DMS53 (cell line): ENCODE measurements at regions not wholly inside any gene's neighbourhood (a gene's known extent, or its start where the extent isn't known, plus 50 kb on each side); places are given as distances from the start of the nearest gene placed in this dataset.

ENCODE experiments used
- DNase-seq: peaks from one replicate; lab custom pipeline; 2025; lab: John Stamatoyannopoulos, UW

DNA sequence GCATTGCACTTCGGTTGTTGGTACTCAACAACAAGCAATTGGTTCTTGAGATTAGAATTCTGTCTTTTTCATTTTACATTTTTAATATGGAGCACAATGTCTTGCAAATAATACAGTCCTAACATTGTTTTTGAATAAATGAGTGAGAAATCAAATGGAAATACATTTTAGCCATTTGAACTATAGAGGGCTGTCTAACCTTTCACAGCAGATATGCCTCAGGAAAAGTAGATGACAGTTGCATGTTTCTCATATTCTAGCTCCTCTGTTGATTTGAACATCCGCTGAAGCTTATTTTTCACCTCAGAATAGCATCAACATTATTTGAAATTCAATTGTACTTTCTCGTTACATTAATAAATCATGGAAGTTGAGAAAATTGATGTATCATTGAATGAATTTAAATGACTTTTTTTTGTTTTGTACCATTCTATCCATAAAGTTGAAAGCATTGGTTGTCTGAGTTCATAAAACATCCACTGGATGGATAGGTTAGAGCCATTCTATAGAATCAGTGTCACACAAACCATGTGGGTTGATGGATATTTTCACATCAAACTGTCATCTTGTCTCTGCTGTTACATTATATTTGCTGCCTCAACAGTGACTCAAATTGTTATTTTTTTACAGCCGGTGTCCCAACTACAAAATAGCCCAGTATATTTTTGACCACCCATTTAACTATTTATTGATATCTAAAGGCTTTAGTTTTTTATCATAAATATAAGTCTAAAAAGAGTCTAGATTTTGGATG, 928.3 kb downstream of the NSUN3 start:
- DNase-seq: no peak

DNA sequence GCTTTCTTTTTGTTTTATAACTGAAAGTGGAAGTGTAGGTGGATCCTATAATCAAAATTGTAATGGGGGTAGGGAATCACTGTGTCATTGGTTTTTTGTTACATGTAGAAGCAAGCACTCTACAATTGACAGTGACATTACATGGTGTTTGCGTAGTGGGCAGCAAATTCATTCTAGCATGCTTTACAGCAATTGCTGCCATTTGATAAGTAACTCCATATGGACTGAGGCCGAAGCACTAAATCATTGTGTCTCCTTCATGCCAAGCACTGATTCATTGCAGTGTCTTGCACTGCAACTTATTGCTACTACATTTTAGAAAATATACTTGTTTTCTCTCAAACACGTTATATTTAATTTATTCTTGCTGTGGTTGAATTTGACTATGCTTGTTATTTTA, 933.9 kb downstream of the NSUN3 start:
- DNase-seq: no peak

DNA sequence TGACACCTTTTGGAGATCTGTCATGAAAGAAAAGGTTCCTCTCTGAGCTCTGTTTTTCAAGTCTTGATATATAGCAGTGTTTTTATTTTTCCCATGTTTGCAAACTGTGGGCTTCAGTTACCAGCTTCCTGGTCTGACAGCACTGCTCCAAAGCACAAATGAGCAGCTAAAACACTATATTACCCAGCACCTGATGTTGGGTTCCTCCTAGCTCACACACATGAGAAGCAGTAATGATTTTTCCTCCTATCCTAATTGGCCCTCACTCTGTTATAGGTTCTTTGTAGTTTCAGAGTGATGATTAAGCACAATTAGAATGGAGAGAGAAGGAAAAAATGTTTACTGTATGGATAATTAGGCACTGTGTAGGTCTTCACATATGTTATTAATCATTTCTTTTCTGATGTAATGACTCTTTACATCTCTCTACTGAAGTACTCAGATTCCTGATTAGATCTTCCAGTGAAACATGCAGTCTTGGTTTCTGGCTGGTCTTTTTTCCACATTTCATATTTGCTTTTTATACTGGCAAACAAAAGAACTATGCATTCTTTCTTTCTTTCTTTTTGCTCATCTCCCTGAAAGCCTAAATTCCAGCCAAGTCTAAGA, 939.7 kb downstream of the NSUN3 start:
- DNase-seq: peak; percentile 17

DNA sequence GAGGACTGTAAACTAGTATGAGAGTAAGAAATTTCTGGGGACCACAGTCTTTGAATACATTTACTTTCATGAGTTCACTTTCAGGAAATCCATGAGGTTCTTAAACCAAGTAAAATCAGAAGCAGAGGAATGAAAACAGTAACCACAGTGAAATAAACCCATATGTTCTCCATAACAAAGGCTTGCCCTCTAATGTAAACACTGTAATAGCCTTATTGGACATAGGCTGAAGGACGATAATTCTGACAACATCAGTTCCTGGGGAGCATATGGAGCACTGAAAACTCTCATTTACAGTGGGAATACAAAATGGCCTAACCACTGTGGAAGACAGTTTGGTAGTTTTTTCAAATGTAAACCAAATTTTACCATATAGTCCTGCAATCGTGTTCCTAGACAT, 965.8 kb downstream of the NSUN3 start:
- DNase-seq: peak; percentile 10

DNA sequence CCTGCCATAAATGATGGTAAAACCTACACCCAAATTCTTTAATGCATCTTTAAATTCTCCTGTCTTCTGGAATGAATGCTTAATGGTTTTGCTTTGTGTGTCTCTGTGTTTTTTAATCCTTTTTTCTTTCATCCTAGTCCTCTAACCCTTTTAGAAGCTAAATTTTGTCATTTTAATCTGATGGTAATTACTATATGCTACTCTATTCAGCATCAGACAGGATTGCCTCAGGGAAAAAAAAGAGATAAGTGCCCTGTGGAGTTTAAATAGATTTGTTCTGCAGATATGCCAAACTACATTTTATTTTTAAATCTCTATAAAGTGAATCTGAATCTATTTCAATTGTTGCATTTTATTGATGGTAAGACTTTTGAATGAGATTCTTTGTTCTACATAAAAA, 966.8 kb downstream of the NSUN3 start:
- DNase-seq: no peak

DNA sequence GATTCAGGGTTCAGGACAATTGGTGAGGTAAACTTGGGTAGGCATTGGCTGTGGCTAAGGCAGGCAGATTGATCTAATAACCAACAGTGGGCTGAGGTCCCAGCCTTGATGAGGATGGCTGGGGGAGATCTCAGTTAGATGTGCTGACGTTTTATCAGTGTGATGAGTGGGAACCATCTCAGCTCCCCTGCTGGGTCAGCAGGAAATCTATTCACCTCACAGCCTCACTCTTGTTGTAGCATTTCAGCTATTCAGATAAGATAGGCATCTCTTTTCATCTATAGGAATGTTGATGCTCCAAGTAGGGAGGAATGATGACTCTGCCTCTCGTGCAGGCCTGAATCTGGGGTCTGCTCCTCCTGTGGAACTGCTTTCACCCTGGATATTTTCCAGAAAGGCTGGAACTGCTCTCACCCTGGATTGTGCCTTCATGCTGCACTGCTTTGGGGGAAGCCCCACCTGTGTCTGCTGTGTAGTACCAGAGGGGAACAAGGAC, 973.7 kb downstream of the NSUN3 start:
- no peak for DNase-seq

DNA sequence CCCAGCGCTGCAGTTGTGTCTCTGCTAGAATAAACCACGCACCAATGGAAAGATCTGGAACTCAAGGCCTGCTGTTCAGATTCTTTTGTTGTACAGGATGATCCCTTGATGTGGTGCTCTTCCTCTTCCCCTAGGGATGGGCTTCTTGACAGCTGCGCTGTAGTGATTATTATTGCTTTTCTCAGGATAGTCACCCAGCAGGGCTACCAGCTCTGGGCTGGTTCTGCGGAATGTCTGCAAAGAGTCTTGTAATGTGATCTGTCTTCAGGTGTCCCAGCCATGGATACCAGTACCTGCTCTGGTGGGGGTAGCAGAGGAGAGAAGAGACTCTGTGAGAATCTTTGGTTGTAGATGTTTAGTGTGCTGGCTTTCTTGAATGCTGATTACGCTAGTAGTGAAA, 974.2 kb downstream of the NSUN3 start:
- DNase-seq: no peak

DNA sequence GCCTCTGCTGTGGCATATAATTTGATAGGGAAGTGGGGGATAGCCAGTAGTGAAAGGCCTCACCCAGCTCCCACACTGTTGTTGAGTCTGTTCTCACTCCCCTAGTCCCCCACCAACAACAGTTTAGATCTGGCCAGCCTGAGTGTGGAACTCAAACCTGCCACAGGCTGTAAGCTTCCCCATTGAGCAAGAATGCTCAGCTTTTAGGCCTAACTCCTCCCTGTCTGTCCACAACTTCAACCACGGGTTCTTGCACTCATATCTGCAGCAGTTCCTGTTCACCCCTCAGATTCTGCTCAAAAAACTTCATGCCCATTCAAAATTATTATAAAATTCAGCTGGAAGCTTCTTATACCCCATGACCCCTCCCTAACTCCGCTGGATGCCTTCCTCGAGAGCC, 975.1 kb downstream of the NSUN3 start:
- no peak for DNase-seq

DNA sequence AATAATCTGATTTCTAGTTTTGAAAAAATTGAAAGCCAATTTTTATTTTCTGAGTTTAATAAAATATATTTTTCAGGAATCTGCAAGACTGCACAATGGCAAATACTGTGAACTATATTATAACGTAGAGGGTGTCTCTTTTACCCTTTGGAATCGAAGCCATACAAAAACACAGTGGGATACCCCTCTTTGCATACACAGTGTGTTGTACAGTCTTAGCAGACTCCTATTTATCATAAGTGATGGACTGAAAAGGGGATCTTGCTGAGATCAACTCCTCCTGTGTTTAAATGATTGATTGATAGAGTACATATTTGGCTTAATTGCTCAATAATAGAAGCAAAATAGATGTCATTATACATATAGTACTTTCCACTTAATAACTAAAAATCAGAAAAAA, 981.2 kb downstream of the NSUN3 start:
- DNase-seq: no peak

DNA sequence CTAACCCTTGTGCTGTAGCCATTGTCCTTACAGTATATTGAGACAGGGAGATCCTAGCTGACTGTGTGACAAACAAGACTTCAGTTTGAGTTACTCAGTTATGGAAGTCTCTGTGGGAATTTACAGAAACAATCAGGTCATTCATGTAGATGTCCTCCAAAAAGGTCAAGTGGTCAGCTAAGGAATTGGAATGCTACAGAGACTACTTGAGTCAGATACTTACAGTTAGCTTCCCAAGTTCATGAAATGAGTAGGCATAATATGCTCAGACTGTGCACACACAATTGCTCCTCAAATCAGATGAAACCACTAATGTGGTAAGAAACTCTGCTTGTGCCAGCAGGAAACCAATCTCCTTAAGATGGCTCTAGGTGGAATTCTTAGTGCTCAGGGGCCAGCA, 985.7 kb downstream of the NSUN3 start:
- DNase-seq: no peak

DNA sequence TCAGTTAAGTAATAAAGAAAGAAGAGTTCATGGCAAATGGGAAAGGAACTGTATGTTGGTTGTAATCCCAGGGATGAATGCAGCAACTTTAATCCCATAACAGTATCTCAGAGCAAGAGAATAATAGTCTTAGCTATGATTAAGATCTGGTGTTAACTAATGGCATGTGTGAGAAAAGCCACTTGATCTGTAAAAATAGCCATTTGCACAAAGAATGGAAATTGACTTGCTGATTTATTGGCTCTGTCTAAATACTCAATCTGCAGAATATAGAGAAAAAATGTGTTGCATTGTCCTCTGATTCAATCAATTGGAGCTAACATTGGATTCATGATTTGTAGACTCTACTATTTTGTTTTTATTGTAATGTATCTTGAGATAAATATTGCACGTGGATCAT, 987.0 kb downstream of the NSUN3 start:
- no peak for DNase-seq

DNA sequence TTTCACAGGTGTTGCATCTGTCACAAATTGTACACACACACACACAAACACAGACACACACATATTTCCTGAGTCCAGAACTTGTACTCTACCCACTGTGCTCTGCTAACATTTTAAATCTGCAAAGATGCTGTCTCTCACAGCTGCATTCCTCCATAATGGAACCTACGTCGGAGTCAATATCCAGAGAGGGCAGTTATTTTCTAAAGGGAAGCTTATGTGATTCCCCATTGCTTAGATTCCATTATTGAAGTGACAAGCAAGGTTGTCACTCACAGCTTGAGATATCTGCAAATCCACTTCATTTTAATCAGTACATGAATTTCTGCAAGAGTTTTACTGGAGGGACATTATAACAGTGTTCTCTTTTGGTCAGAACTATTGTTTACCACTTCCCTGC, 992.4 kb downstream of the NSUN3 start:
- no peak for DNase-seq

DNA sequence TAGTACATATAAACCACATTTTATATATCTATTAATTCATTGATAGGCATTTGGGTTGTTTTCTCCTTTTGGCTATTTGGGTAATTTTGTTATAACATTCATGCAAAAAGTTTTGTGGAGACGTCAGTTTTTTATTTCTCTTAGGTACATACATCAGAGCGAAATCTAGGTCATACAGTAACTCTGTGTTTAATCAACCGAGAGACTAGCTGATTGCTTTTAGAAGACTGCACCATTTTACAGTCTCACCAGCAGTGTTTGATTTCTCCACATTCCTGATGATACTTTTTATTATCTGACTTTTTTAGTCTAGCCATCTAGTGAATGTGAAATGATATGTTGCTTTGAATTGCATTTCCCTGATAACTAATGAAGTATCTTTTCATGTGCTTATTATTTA, 1019.3 kb downstream of the NSUN3 start:
- DNase-seq: no peak

DNA sequence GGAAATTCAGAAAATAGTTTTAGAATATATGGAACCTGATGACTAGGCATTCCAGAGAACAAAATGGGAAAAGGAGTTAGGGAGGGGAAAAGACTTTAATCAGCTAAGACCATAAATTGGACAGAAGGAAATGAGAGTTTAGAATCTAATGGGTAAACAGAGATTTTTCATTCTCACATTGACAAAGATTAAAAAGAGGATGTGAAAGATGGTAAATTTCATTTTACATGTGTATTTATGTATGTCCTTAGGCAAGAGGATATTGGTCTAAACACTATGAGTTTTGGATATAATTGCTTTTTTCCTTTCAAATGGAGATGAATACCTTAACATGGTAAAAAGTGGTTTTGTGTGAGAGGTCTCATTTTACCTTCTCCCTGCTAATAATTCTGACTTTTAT, 1021.9 kb downstream of the NSUN3 start:
- DNase-seq: no peak

DNA sequence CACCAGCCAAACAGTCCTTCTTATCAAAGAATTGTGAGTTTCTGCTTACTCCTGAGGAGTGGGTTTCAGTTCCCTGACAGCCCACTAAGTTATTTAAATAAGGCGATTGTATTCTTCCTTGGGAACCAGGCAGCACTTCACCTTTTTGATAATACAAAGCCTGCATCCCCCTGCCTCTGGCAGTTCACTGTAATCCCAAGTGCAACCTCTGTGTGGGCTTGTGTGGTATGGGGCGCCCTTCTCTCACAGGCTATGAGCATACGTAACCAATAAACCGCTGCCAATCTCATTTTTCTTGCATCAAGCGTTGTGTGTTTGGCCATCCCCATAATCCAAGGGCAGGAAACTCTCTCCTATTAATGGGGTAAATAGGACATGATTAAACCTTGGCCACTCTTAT, 1025.6 kb downstream of the NSUN3 start:
- no peak for DNase-seq

DNA sequence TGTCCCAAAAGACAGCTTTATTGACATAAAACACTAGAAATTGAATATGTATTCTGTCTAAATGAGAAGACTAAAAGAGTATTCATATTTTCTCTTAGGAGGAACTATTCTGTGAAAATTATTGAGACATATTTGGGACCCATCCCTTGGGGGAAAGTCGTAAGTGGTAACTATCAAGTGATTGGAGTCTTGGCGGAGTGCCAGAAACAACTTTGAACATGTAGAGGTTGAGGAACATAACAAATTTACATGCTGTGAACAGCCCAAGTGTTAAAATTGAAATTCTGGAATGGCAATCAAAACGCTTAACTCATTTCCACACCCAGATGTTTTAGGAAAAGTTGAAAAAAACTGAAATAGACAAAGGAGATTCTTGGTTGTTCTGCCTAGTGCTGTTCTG, 1034.6 kb downstream of the NSUN3 start:
- DNase-seq: no peak

DNA sequence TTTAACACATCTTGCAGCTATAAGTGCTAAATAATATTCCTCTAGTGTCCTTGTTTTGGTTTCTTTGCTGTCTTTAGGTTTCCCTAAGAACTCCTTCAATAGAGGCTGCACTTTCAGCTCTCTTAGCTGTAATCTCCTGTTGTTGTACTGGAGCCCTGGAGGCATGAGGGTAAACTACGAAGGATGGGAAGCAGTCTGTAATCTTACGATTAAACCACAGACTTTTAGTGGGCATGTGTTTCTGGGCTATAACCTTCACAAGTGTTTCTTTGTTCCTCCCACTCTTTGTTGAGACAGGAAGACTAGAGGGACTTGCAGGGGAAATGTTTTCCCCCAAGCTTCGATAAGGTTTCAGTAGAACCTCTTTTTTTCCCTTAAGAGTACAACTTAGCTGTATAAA, 1058.1 kb downstream of the NSUN3 start:
- no peak for DNase-seq

DNA sequence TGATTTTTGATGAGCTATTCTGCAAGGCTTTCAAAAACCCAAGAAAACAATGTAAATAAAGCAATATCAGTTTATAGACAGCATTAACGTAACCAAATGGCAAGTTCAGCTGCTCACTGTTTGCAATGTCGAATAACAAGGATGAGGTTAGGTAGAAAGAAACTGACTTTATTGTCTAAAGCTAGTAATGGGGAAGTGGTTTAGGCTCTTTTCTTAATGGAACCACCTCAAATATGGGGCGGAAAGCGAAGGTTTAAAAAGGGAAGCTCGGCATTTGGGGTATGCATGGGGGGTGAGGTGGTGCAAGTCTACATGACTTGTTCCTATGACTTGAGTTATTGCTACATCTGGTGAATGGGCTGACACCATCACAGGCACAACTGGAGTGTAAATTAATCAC, 1060.2 kb downstream of the NSUN3 start:
- no peak for DNase-seq

DNA sequence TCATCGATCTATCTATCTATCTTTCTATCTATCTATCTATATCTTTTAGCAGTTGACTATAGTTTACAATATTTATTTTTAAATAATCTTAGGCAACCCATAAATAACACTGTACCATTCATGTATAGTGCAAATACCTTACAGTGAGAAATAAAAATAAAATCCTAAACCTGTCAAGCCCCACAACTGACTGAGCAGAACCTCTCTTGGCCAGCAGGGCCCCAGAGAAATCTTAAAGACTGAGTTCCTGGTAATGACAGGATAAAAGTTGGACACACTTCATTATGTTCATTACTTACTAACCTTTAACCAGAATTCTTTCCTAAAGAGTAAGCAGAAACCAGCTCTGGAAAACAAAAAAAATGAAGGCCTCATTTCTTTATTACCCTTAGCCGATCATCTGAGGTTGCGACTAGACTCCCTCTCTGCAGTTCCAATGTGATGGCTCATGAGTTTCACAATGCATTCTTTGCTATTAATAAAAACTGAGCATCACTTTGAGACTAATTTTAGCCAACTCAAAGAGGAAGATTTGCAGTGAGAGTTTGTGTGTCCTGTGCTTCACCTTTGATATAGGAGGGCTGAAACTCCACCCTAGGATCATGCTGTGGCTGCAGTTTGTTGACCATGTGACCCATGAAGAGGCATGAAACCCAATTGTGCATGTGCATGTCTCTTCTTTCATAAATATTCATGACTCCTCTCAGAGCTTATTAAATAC, 1072.0 kb downstream of the NSUN3 start:
- no peak for DNase-seq

DNA sequence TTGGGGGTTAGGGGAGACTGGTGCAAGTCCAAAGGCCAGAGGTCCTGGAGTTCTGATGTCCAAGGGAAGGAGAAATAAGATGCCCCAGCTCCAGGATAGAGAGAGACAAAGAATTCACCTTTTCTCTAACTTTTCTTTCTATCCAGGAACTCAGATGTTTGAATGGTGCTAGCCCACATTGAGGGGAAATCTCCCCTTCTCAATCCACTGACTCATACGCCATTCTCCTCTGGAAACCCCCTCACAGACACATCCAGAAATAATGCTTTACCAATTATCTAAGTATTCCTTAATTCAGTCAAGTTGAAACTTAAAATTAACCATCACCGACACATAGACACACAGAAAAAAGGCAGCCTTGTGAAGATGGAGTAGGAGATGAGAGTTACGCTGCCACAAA, 1085.2 kb downstream of the NSUN3 start:
- DNase-seq: no peak

DNA sequence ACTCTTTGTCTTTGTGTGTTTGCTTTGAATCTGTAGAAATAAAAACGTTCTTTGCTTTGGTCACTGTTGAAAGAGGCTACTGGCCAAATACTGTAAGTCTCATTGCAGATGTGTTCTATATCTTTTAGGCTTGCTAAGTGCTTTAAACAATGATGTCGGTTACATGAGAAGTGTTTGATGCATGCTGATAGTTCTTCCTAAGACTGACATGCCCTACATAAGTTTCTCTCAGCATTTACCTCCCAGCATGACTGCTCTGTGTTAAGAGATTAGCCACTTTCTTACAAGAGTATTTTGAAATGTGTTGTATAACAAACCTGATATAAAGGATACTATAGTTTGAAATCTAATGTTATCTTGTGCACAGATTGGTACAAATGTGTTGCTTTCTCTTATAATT, 1088.7 kb downstream of the NSUN3 start:
- no peak for DNase-seq

DNA sequence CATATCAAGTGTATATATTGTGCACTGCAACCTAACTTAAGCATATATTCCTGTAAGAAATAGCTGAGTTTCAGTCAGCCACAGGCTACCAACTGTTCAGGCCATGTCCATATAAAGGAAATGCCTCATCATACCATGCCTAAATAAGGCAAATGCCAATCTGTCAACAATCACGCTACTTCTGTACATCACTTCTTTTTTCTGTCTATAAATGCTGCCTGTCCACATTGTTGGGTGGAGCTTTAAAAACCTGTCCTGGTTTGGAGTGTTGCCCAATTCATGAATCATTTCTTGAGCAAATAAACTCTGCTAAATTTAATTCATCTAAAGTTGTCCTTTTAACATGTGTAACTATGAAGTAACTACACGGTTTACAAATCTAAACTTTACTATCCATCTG, 1091.9 kb downstream of the NSUN3 start:
- DNase-seq: peak; percentile 87

DNA sequence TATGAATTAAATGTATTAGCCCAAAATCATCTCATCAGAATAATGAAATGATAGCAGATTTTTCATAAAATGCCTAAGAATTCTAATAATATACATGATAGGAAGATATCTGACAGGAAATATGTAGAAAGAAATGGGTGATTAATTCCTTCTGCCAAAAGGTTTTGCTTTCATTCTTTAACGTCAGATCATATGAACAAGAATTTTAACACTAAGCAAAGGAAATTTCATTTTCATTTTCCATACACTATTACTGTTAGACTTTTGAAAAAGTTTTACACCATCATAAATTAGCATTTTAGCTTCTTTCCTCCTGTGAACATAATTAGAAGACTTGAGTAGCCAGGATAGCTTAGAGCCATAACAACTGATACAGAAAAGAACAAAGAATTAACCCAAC, 1099.9 kb downstream of the NSUN3 start:
- no peak for DNase-seq
